ENCODE measurements at regions not wholly inside any gene's neighbourhood (a gene's known extent, or its start where the extent isn't known, plus 50 kb on each side); places are given as distances from the start of the nearest gene placed in this dataset.

GRCh38 chr15:29925227-29926082 lies 103.2 kb upstream of the TJP1 start (continued):
- TF ChIP-seq CTBP2 (IDR thresholded peaks at IDR 0.05; ENCODE audit: borderline replicate concordance, insufficient read depth, insufficient read length, low read length) = no peak
- peak; percentile 94 to 97 for TF ChIP-seq RAD21 (IDR thresholded peaks at IDR 0.05 in 1 of 2, conservative IDR thresholded peaks at IDR 0.05 in 1 of 2; ENCODE audit: low read depth in 2 of 2, low read length in 2 of 2)
- TF ChIP-seq JUND (IDR thresholded peaks at IDR 0.05; ENCODE audit: low read length) = 0 out of 2 replicates have a peak, but pooled peaks have one; percentile 33
- TF ChIP-seq BACH1 (IDR thresholded peaks at IDR 0.05; ENCODE audit: low read length) = no peak
- no peak for TF ChIP-seq MAFK (IDR thresholded peaks at IDR 0.05; ENCODE audit: low read depth, low read length)
